Keratinocyte (primary cell): ENCODE measurements at regions not wholly inside any gene's neighbourhood (a gene's known extent, or its start where the extent isn't known, plus 50 kb on each side); places are given as distances from the start of the nearest gene placed in this dataset.

Source experiments
- DNase-seq: peaks from one replicate; pipeline ENCODE4 v3.0.0-alpha.2; 2011; ENCODE audit warnings: low read depth, missing footprints, low spot score
- FAIRE-seq: peaks from 2 replicates; lab custom pipeline; 2011; peaks lifted over from hg19 to GRCh38; lab: Jason Lieb, UNC
- H2AFZ ChIP-seq: 2 replicates; pipeline ENCODE4 v1.6.0; 2012; ENCODE audit warnings: low read length, control low read depth, inconsistent platforms; ENCODE audit not compliant: control insufficient read depth
- H3K27ac ChIP-seq: 2 replicates; pipeline ENCODE4 v1.5.1; 2011; ENCODE audit warnings: low read length; ENCODE audit not compliant: control insufficient read depth, insufficient read depth
- H3K27me3 ChIP-seq: 3 replicates; pipeline ENCODE4 v1.6.0; 2011; ENCODE audit warnings: low read length; ENCODE audit not compliant: control insufficient read depth, insufficient read depth; ENCODE audit errors: extremely low read depth
- H3K36me3 ChIP-seq, 2 experiments: 2 replicates in 1 of 2; 3 replicates in 1 of 2; pipeline ENCODE4 v1.5.1; 2011; ENCODE audit warnings: low read length in 2 of 2, mild to moderate bottlenecking in 1 of 2; ENCODE audit not compliant: control insufficient read depth in 2 of 2, insufficient read depth in 2 of 2; ENCODE audit errors: extremely low read depth in 1 of 2
- H3K4me1 ChIP-seq: 3 replicates; pipeline ENCODE4 v1.5.1; 2011; ENCODE audit warnings: low read length; ENCODE audit not compliant: control insufficient read depth, insufficient read depth; ENCODE audit errors: extremely low read depth
- H3K4me2 ChIP-seq: 3 replicates; pipeline ENCODE4 v1.6.0; 2011; ENCODE audit warnings: low read depth, low read length; ENCODE audit not compliant: control insufficient read depth, insufficient read depth; ENCODE audit errors: extremely low read depth
- H3K4me3 ChIP-seq, 3 experiments: fragments of 200-600 bp in 1 of 3; sonication (generic) in 1 of 3; 2 replicates in 2 of 3; 3 replicates in 1 of 3; pipeline ENCODE4 v1.5.1; 2011 to 2016; ENCODE audit warnings: low read length in 3 of 3, mild to moderate bottlenecking in 3 of 3, control low read depth in 2 of 3, inconsistent platforms in 1 of 3, low read depth in 1 of 3, mixed read lengths in 1 of 3, mixed run types in 1 of 3, moderate library complexity in 1 of 3; ENCODE audit not compliant: control insufficient read depth in 2 of 3, insufficient read depth in 2 of 3; ENCODE audit errors: extremely low read depth in 1 of 3
- H3K79me2 ChIP-seq: 2 replicates; pipeline ENCODE4 v1.6.0; 2012; ENCODE audit warnings: low read length; ENCODE audit not compliant: control insufficient read depth, insufficient read depth
- H3K9ac ChIP-seq: 3 replicates; pipeline ENCODE4 v1.6.0; 2011; ENCODE audit warnings: low read length; ENCODE audit not compliant: control insufficient read depth, insufficient read depth; ENCODE audit errors: extremely low read depth
- H3K9me1 ChIP-seq: 3 replicates; pipeline ENCODE4 v1.6.0; 2011; ENCODE audit warnings: low read length; ENCODE audit not compliant: control insufficient read depth, insufficient read depth; ENCODE audit errors: extremely low read depth
- H3K9me3 ChIP-seq: 2 replicates; pipeline ENCODE4 v1.5.1; 2012; ENCODE audit warnings: low read depth, low read length; ENCODE audit not compliant: control insufficient read depth
- H4K20me1 ChIP-seq: 3 replicates; pipeline ENCODE4 v1.6.0; 2011; ENCODE audit warnings: low read length; ENCODE audit not compliant: control insufficient read depth, insufficient read depth; ENCODE audit errors: extremely low read depth
- EZH2 ChIP-seq: IDR thresholded peaks from one replicate; pipeline ENCODE4 v1.6.1; 2012; ENCODE audit warnings: inconsistent platforms, mild to moderate bottlenecking, low read length, moderate library complexity
- dilution Hi-C: fragments of 300-500 bp; cut with MboI; formaldehyde crosslinking; loops from one replicate; pipeline ENCODE4 v1.7.0; 2020; ENCODE audit warnings: low sequenced_read_pairs; ENCODE audit not compliant: extremely low pct_ligation_motif_present
- TF ChIP-seq, protein P1 (sequence below), 3 experiments: IDR thresholded peaks in 1 of 3; conservative IDR thresholded peaks in 1 of 3; optimal IDR thresholded peaks in 1 of 3; 2 replicates in 2 of 3; 3 replicates in 1 of 3; pipeline versions ENCODE3 to v1.5.1; 2011; ENCODE audit warnings: low read length in 3 of 3, mild to moderate bottlenecking in 3 of 3, moderate library complexity in 2 of 3, control low read depth in 1 of 3, inconsistent platforms in 1 of 3; ENCODE audit not compliant: insufficient read depth in 2 of 3; ENCODE audit errors: extremely low read depth in 1 of 3

DNA sequence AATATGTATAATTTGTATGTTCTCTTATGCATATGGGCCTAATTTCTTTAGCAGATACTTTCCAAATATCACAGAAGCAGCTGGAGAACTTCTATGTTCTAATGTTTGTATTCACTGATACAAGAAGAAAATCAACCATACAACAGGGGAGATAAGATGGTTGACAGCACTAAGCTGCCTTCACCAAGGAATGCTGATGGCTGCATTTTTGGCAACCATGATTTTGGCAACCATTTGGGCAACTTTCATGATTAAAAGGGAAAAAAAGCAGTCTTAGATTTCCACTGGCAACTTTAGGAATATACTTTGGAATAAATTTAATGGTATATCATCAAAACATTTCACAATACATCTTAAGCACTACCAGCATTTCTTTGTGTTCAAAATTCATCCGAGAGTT, 740.3 kb upstream of the CDH6 start:
- H3K4me2 ChIP-seq = no peak overlapping the region
- FAIRE-seq (no peak), DNase-seq (no peak)
- H3K79me2 ChIP-seq = no peaks in the 10 kb centered on the region
- no peak overlapping the region for H3K9ac ChIP-seq
- H2AFZ ChIP-seq = no peak overlapping the region
- H3K36me3 ChIP-seq = no peaks in the 10 kb centered on the region
- no peak overlapping the region for H3K27ac ChIP-seq
- no peak for TF ChIP-seq EZH2
- TF ChIP-seq, protein P1, sequence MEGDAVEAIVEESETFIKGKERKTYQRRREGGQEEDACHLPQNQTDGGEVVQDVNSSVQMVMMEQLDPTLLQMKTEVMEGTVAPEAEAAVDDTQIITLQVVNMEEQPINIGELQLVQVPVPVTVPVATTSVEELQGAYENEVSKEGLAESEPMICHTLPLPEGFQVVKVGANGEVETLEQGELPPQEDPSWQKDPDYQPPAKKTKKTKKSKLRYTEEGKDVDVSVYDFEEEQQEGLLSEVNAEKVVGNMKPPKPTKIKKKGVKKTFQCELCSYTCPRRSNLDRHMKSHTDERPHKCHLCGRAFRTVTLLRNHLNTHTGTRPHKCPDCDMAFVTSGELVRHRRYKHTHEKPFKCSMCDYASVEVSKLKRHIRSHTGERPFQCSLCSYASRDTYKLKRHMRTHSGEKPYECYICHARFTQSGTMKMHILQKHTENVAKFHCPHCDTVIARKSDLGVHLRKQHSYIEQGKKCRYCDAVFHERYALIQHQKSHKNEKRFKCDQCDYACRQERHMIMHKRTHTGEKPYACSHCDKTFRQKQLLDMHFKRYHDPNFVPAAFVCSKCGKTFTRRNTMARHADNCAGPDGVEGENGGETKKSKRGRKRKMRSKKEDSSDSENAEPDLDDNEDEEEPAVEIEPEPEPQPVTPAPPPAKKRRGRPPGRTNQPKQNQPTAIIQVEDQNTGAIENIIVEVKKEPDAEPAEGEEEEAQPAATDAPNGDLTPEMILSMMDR (optimal IDR thresholded peaks at IDR 0.05 in 1 of 3, IDR thresholded peaks at IDR 0.05 in 1 of 3, conservative IDR thresholded peaks at IDR 0.05 in 1 of 3; ENCODE audit: extremely low read depth in 1 of 3, insufficient read depth in 2 of 3, low read length in 3 of 3) = no peak
- dilution Hi-C loops = no loop called here
- no peaks in the 10 kb centered on the region for H3K9me1 ChIP-seq
- no peak overlapping the region for H3K4me3 ChIP-seq
- H3K4me1 ChIP-seq = no peaks in the 10 kb centered on the region
- no peaks in the 10 kb centered on the region for H3K9me3 ChIP-seq
- no peaks in the 10 kb centered on the region for H3K27me3 ChIP-seq
- no peaks in the 10 kb centered on the region for H4K20me1 ChIP-seq

DNA sequence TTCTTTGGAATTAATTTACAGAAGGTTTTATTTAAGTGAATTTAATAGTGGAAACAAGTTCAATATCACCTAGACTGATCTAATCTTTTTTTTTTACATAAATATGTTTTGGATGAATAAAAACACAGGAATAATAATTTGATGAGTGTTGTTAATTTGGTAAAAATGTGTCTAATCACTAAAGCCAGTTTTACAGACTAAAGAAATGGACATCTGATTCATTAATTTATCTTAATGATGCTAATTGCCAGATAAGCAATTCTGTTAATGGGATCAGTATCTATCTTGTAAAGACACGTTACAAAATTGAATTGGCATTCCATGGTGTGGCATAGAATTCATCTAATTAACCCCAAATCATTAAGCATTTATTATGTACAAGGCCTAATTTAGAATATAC, 743.3 kb upstream of the CDH6 start:
- Histone ChIP-seq H3K36me3 (no peaks in the 10 kb centered on the region), H3K4me3 (no peak overlapping the region), H3K4me1 (no peaks in the 10 kb centered on the region), H3K27ac (no peak overlapping the region), H2AFZ (no peak overlapping the region), H3K27me3 (no peaks in the 10 kb centered on the region), H3K9ac (no peak overlapping the region), H3K4me2 (no peak overlapping the region), H4K20me1 (no peaks in the 10 kb centered on the region), H3K9me1 (no peaks in the 10 kb centered on the region), H3K9me3 (no peaks in the 10 kb centered on the region), H3K79me2 (no peaks in the 10 kb centered on the region)
- dilution Hi-C loops = no loop called here
- no peak for DNase-seq
- no peak for FAIRE-seq
- TF ChIP-seq EZH2 = no peak
- TF ChIP-seq, protein P1 (optimal IDR thresholded peaks at IDR 0.05 in 1 of 3, IDR thresholded peaks at IDR 0.05 in 1 of 3, conservative IDR thresholded peaks at IDR 0.05 in 1 of 3; ENCODE audit: extremely low read depth in 1 of 3, insufficient read depth in 2 of 3, low read length in 3 of 3) = no peak
